OCI-M2 (cell line): ENCODE measurements at regions not wholly inside any gene's neighbourhood (a gene's known extent, or its start where the extent isn't known, plus 50 kb on each side); places are given as distances from the start of the nearest gene placed in this dataset.
"Not testable (repeated sequence)": the region's sequence is repeated elsewhere in the genome, so short reads cannot be mapped to it uniquely, and the experiment has no call there.

ENCODE experiments used
- DNase-seq: peaks from one replicate; lab custom pipeline; 2025; ENCODE audit not compliant: unreplicated experiment; lab: John Stamatoyannopoulos, UW

GRCh38 chr14:37650356-37651037, 55.1 kb downstream of the TTC6 start:
- no peak for DNase-seq

GRCh38 chr14:37652042-37652441, 56.6 kb downstream of the TTC6 start:
- no peak for DNase-seq

DNA sequence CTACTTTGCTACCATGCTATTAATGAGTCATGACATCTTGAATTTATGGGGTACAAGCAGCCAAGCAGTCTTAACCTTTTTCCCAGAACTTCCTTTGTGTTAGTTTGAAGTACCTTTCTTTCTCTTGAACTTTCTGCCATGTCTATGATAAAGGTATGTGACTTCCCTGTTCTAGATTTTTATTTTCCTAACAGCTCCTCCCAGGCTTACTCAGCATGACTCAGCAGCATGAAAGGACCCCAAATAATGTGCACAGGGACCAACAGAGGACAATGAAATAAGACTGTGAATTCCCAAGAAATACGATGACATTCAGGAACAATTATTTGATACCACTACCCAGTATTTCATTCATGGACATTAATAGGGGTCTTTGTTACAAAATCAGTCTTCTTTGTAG, 60.0 kb downstream of the TTC6 start:
- no peak for DNase-seq

- no peak for DNase-seq
Observed at GRCh38 chr14:37658156-37658555, 62.7 kb downstream of the TTC6 start.

- no peak for DNase-seq
Observed at GRCh38 chr14:37663498-37663897, 68.1 kb downstream of the TTC6 start.

- DNase-seq: no peak
Observed at GRCh38 chr14:37665479-37665878, 70.0 kb downstream of the TTC6 start.

DNA sequence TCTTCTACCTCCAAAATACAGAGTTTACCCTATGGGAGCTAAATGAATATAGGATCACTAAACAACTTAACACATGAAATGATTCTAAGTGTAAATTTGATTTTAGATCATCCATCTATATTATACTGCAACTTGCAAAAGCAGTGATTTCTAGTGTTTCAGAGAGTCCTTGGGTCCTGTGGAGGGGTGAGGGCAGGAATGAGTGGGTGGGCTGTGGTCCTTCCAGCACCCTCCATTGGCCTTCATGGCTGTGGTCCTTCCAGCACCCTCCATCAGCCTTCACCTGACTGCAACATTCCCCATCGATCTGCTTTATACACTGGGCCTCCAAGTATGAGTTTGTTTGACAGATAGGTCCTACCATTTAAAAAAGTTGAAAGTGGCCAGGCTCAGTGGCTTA, 70.5 kb downstream of the TTC6 start:
- DNase-seq: no peak

GRCh38 chr14:37668646-37669045, 73.2 kb downstream of the TTC6 start:
- DNase-seq: no peak

DNA sequence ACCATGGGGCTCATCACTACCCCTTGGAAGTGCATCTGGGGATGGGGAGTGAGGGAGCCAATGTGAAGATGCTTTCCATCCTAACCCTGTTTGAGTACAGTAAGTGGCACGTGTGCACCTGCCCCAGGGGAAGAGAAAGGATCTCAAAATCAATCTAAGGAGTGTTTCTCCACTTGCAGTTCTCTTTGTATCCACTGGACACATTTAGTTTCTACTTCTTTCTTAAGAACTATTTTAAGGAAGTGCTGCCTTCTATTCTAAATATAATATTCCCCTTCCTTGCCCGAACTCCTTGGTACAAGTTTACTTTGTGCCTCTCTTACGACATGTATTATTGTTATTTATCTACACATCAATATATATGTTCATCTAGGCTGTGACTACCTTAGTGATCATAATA, 73.8 kb downstream of the TTC6 start:
- no peak for DNase-seq

DNA sequence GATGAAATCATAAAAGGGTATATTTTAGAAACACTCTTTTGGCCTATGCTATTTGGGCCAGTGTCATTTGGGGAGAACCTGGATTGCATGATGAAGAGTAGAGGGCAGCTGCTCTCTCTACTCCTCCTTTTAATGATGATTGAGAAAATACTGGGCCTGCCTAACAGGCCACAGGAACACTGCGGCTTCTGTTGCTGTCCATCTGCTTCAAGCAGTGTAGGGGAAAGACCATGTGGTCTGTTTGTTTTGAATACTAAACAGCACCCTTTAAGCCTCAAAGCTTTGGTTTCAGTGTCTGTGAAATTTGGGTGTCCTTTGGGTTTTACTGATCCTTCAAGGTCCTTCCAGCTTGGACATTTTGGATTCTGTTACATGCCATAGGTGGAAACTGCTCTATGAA, 78.0 kb downstream of the TTC6 start:
- no peak for DNase-seq

DNA sequence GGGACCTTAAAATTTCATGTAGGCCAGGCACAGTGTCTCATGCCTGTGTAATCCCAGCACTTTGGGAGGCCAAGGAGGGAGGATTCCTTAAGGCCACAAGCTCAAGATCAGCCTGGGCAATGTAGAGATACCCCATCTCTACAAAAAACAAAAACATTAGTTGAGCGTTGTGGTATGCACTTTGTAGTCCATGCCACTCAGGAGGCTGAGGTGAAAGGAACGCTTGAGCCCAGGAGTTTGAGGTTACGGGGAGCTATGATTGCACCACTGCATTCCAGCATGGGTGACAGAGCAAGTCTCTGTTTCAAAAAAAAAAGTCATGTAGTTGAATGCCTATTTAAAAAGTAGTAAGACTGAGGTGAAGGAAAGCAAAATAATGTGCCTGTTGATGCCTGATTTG, 83.5 kb downstream of the TTC6 start:
- no peak for DNase-seq

DNA sequence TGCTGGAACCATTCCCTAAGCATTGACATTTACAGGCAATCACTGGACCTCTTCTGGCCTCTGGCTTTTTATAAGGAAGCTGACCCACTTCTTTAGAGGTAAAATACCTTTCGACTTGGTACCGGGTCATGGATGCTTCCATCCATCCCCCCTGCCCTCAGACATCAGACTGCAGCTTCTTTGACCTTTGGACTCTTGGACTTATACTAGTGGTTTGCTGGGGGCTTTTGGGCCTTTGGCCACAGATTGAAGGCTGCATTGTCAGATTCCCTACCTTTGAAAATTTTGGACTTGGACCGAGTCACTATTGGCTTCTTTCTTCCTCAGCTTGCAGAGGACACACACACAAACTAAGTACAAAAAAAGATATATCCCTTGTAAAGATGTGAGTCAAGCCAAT, 86.1 kb downstream of the TTC6 start:
- DNase-seq: no peak

DNA sequence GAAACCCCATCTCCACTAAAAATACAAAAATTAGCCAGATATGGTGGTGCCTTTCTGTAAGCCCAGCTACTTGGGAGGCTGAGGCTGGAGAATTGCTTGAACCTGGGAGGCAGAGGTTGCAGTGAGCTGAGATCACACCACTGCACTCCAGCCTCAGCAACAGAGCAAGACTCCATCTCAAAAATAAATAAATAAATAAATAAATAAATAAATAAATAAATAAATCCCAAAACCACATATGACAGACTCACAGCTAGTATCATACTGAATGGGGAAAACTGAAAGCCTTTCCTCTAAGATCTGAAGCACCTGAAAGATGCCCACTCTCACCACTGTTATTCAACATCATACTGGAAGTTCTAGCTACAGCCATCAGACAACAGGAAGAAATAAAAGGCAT, 97.3 kb downstream of the TTC6 start:
- DNase-seq: not testable (repeated sequence)

GRCh38 chr14:37693420-37693819, 98.0 kb downstream of the TTC6 start:
- DNase-seq: not testable (repeated sequence)

DNA sequence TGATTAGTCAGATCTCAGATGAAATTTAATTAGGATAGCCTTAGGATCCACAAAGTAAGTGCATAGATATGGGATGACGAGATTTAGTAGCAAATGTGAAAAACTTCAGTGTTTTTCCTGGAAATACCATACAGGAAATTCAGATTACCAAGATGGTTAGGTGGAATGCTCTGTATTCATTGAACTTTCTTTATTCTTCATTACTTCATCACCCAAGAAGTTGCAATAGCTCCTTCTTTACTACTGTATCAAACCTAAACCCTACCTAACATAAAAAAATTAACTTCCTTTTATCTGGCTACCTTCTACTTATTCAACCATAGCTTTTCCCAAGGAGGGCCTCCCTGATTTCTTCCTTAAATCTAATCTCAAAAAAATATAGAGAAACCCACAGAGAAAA, 100.4 kb downstream of the TTC6 start:
- no peak for DNase-seq

DNA sequence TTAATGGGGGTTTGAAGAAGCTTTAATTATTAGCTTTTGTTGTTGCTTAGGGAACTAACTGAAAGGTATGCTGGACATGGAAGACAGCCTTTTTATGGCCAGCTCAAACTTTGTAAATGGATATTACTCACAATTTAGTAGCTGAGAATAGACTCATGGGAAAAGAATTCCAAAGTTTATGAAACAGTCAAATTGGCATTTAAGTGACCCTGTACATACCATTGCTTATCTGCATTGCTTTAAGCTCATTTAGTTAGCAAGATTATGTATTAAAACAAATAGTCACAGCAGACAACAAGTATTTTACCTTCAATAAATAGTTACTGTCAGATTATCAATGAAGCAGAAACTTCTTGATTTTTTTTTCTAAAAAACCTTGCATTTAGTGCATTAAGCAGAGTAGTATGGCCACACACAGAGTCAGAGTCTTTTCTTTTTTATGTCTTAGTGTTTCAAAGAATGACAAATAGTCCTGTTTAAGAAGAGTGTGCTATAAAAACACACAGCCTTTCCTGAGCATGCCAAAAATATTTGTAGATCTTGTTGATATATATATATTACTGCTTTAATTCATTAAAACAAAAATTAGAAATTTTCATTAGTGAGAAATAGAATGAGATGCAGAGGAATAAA, 102.2 kb downstream of the TTC6 start:
- DNase-seq: no peak

GRCh38 chr14:37698840-37699777, 103.7 kb downstream of the TTC6 start:
- DNase-seq: no peak

GRCh38 chr14:37707716-37708115, 112.3 kb downstream of the TTC6 start:
- no peak for DNase-seq

GRCh38 chr14:37708481-37708880, 113.1 kb downstream of the TTC6 start:
- DNase-seq: no peak

DNA sequence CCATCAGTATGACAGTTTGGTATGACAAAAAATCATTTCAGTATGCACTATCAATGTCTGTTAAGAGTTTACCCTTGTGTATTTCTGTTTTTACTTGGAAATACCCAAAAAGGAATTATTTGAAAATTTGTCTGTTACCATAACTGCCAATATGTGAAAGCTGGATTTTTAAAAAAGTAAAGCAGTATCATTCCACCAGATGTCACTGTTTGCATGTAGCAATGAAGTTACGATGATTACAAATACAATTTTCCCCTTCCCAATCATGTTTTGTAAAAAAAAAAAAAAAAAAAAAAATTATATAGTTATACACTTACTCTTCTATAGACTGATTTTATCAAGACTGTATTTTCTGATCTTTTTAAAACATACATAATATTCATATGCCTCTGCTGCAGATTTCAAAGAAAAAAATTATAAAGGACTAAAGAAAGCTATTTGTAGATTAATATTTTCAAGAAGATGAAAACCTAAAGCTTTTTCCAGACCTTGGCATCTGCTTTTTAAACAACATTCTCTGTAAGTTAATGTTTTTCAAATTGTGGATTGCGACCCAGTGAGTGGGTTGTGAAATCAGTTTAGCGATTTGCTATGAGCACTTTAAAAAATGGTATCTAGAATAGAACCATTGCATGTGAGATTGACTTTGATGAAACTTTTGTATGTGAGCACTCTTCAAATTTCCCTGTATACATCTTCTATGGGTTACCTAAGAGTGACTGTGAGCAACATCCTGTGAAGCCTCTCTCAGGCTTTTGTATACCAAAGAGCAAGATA, 114.2 kb downstream of the TTC6 start:
- no peak for DNase-seq

- DNase-seq: no peak
Observed at GRCh38 chr14:37711356-37711830, 116.0 kb downstream of the TTC6 start.
